Mesodermal cell (in vitro differentiated cells): ENCODE measurements at regions not wholly inside any gene's neighbourhood (a gene's known extent, or its start where the extent isn't known, plus 50 kb on each side); places are given as distances from the start of the nearest gene placed in this dataset.

Experiments used
- H3K27ac ChIP-seq: 2 replicates; pipeline ENCODE4 v1.7.0; 2013; ENCODE audit warnings: mild to moderate bottlenecking, low read depth, low read length, moderate library complexity; ENCODE audit not compliant: severe bottlenecking
- H3K36me3 ChIP-seq: 2 replicates; pipeline ENCODE4 v1.7.1; 2013; ENCODE audit warnings: mild to moderate bottlenecking, low read length, moderate library complexity; ENCODE audit not compliant: control insufficient read depth, insufficient read depth
- H3K4me1 ChIP-seq: one replicate; pipeline ENCODE4 v1.7.1; 2013; ENCODE audit warnings: mild to moderate bottlenecking, low read length; ENCODE audit not compliant: insufficient read depth, control insufficient read depth, poor library complexity, severe bottlenecking
- H3K4me3 ChIP-seq: 2 replicates; pipeline ENCODE4 v1.7.0; 2013; ENCODE audit warnings: low read length, control low read depth, mild to moderate bottlenecking; ENCODE audit not compliant: insufficient read depth, poor library complexity, severe bottlenecking; ENCODE audit errors: extremely low read depth
- H3K9me3 ChIP-seq: 2 replicates; pipeline ENCODE4 v1.7.1; 2013; ENCODE audit warnings: mild to moderate bottlenecking, low read length, moderate library complexity; ENCODE audit not compliant: control insufficient read depth
- WGBS, 2 experiments: methylation state at CpG; one replicate each; pipeline ENCODE4 v1.1.5; 2013; ENCODE audit warnings: missing lambda C conversion rate in 2 of 2; ENCODE audit not compliant: insufficient coverage in 2 of 2; 5-methylcytosine and 5-hydroxymethylcytosine counted together

- no peaks in the 10 kb centered on the region for H3K36me3 ChIP-seq
- H3K4me3 ChIP-seq = no peak overlapping the region
- 88 to 96% methylated on average over 4 to 5 of the region's 6 CpGs for WGBS, 2 experiments
- H3K9me3 ChIP-seq = no peaks in the 10 kb centered on the region
- peaks cover 23% of the 10 kb centered on the region for H3K4me1 ChIP-seq
- no peak overlapping the region for H3K27ac ChIP-seq
Observed at GRCh38 chr7:155948423-155948822, 136.2 kb upstream of the SHH start.

GRCh38 chr7:155947051-155947450, 134.8 kb upstream of the SHH start:
- no peak overlapping the region for H3K4me3 ChIP-seq
- no peaks in the 10 kb centered on the region for H3K36me3 ChIP-seq
- H3K9me3 ChIP-seq = no peaks in the 10 kb centered on the region
- peaks cover 18% of the 10 kb centered on the region for H3K4me1 ChIP-seq
- no peak overlapping the region for H3K27ac ChIP-seq
- 86 to 90% methylated on average over 5 to 6 of the region's 6 CpGs for WGBS, 2 experiments

- Histone ChIP-seq H3K9me3 (no peaks in the 10 kb centered on the region), H3K27ac (no peak overlapping the region), H3K36me3 (no peaks in the 10 kb centered on the region), H3K4me3 (no peak overlapping the region), H3K4me1 (peaks cover 11% of the 10 kb centered on the region)
- WGBS, 2 experiments = 90 to 95% methylated on average over 29 to 30 of the region's 32 CpGs
Observed at GRCh38 chr7:155945670-155946325, 133.5 kb upstream of the SHH start.

- Histone ChIP-seq H3K4me1 (peaks cover 9% of the 10 kb centered on the region), H3K36me3 (no peaks in the 10 kb centered on the region), H3K9me3 (peaks cover 4% of the 10 kb centered on the region), H3K4me3 (no peak overlapping the region), H3K27ac (no peak overlapping the region)
- WGBS, 2 experiments = 83 to 86% methylated on average over 5 to 6 of the region's 6 CpGs
Observed at GRCh38 chr7:155944901-155945300, 132.6 kb upstream of the SHH start.

- H3K4me3 ChIP-seq = no peak overlapping the region
- 70 to 81% methylated on average over 2 to 3 of the region's 6 CpGs for WGBS, 2 experiments
- no peaks in the 10 kb centered on the region for H3K36me3 ChIP-seq
- no peak overlapping the region for H3K27ac ChIP-seq
- H3K4me1 ChIP-seq = peaks cover 9% of the 10 kb centered on the region
- peaks cover 10% of the 10 kb centered on the region for H3K9me3 ChIP-seq
Observed at GRCh38 chr7:155943251-155943899, 131.1 kb upstream of the SHH start.

- no peaks in the 10 kb centered on the region for H3K36me3 ChIP-seq
- peaks cover 7% of the 10 kb centered on the region for H3K4me1 ChIP-seq
- 88 to 90% methylated on average over 15 to 18 of the region's 20 CpGs for WGBS, 2 experiments
- peaks cover 10% of the 10 kb centered on the region for H3K9me3 ChIP-seq
- no peak overlapping the region for H3K4me3 ChIP-seq
- H3K27ac ChIP-seq = no peak overlapping the region
Observed at GRCh38 chr7:155942226-155942950, 130.1 kb upstream of the SHH start.

- WGBS, 2 experiments = 63 to 68% methylated on average over 2 to 4 of the region's 4 CpGs
- Histone ChIP-seq H3K27ac (no peak overlapping the region), H3K36me3 (no peaks in the 10 kb centered on the region), H3K4me1 (peaks cover 1% of the 10 kb centered on the region), H3K9me3 (peaks cover 10% of the 10 kb centered on the region), H3K4me3 (no peak overlapping the region)
Observed at GRCh38 chr7:155941688-155942087, 129.4 kb upstream of the SHH start.

GRCh38 chr7:155939350-155939749, 127.1 kb upstream of the SHH start:
- H3K27ac ChIP-seq = no peak overlapping the region
- H3K9me3 ChIP-seq = peaks cover 10% of the 10 kb centered on the region
- no peak overlapping the region for H3K4me3 ChIP-seq
- no peaks in the 10 kb centered on the region for H3K36me3 ChIP-seq
- H3K4me1 ChIP-seq = no peaks in the 10 kb centered on the region

- H3K36me3 ChIP-seq = no peaks in the 10 kb centered on the region
- H3K27ac ChIP-seq = no peak overlapping the region
- WGBS, 2 experiments = 0% methylated on average over 1 of the region's 2 CpGs
Observed at GRCh38 chr7:155938129-155938528, 125.9 kb upstream of the SHH start.

GRCh38 chr7:155935726-155936125, 123.5 kb upstream of the SHH start:
- no peak overlapping the region for H3K27ac ChIP-seq
- H3K9me3 ChIP-seq = peaks cover 10% of the 10 kb centered on the region
- H3K36me3 ChIP-seq = no peaks in the 10 kb centered on the region
- H3K4me1 ChIP-seq = no peaks in the 10 kb centered on the region
- no peak overlapping the region for H3K4me3 ChIP-seq
- WGBS, 2 experiments = 67 to 75% methylated on average over 5 of the region's 5 CpGs

More at GRCh38 chr7:155938129-155938528, 125.9 kb upstream of the SHH start:
- Histone ChIP-seq H3K9me3 (peaks cover 10% of the 10 kb centered on the region), H3K4me1 (no peaks in the 10 kb centered on the region), H3K4me3 (no peak overlapping the region)
